GM23338 (cell line): ENCODE measurements at regions not wholly inside any gene's neighbourhood (a gene's known extent, or its start where the extent isn't known, plus 50 kb on each side); places are given as distances from the start of the nearest gene placed in this dataset.

Experiments used
- ATAC-seq: fragments of 200-7000 bp; cut with Tn5 transposase; 3 replicates; pipeline ENCODE4 v1.9.1; 2020
- DNase-seq: peaks from one replicate; pipeline ENCODE4 v3.0.0-alpha.2; 2015; ENCODE audit warnings: low spot score
- H2AFZ ChIP-seq: fragments of 200-600 bp; sonication (generic); 2 replicates; pipeline ENCODE4 v1.8.0; 2016; ENCODE audit warnings: antibody characterized with exemption, mild to moderate bottlenecking, moderate library complexity
- H3F3A ChIP-seq: fragments of 200-600 bp; sonication (generic); replicated peaks from 2 replicates; pipeline ENCODE4 v1.8.0; 2017; ENCODE audit warnings: antibody characterized with exemption, mixed run types, low read depth
- H3K27ac ChIP-seq: fragments of 200-600 bp; sonication (generic); 2 replicates; pipeline ENCODE4 v1.6.1; 2016; ENCODE audit warnings: low read depth
- H3K27me3 ChIP-seq: fragments of 200-600 bp; sonication (generic); 2 replicates; pipeline ENCODE4 v1.8.0; 2016; ENCODE audit warnings: mild to moderate bottlenecking, mixed run types, moderate library complexity; ENCODE audit not compliant: insufficient read depth
- H3K36me3 ChIP-seq: fragments of 200-600 bp; sonication (generic); 2 replicates; pipeline ENCODE4 v1.8.0; 2016; ENCODE audit warnings: mild to moderate bottlenecking; ENCODE audit not compliant: insufficient read depth
- H3K4me1 ChIP-seq: fragments of 200-600 bp; sonication (generic); 2 replicates; pipeline ENCODE4 v1.8.0; 2016; ENCODE audit warnings: mild to moderate bottlenecking, moderate library complexity; ENCODE audit not compliant: insufficient read depth
- H3K4me2 ChIP-seq: fragments of 200-600 bp; sonication (generic); 2 replicates; pipeline ENCODE4 v1.7.1; 2017; ENCODE audit warnings: mixed run types
- H3K4me3 ChIP-seq: fragments of 200-600 bp; sonication (generic); 2 replicates; pipeline ENCODE4 v1.6.1; 2016; ENCODE audit warnings: mixed run types
- H3K79me2 ChIP-seq: fragments of 200-600 bp; sonication (generic); replicated peaks from 2 replicates; pipeline ENCODE4 v1.8.0; 2017; ENCODE audit warnings: mild to moderate bottlenecking; ENCODE audit not compliant: insufficient read depth
- H3K9me2 ChIP-seq: fragments of 200-600 bp; sonication (generic); 2 replicates; pipeline ENCODE4 v1.8.0; 2017; ENCODE audit not compliant: insufficient read depth
- H4K20me1 ChIP-seq: fragments of 200-600 bp; sonication (generic); replicated peaks from 2 replicates; pipeline ENCODE4 v1.8.0; 2017; ENCODE audit warnings: mild to moderate bottlenecking; ENCODE audit not compliant: insufficient read depth
- H3K27ac Mint-ChIP-seq: 2 replicates; pipeline ENCODE4 v1.8.0; 2020; ENCODE audit warnings: inconsistent platforms, mild to moderate bottlenecking, moderate library complexity, mixed read lengths
- H3K27me3 Mint-ChIP-seq: 3 replicates; pipeline ENCODE4 v1.8.0; 2022; ENCODE audit warnings: low read depth, mild to moderate bottlenecking, moderate library complexity, mixed read lengths, inconsistent platforms; ENCODE audit not compliant: insufficient read depth, poor library complexity
- H3K36me3 Mint-ChIP-seq: 3 replicates; pipeline ENCODE4 v1.8.0; 2021; ENCODE audit warnings: low read depth, mild to moderate bottlenecking, inconsistent platforms, moderate library complexity, mixed read lengths
- H3K4me1 Mint-ChIP-seq: 3 replicates; pipeline ENCODE4 v1.8.0; 2020; ENCODE audit warnings: mild to moderate bottlenecking, inconsistent platforms, mixed read lengths
- H3K4me3 Mint-ChIP-seq: 3 replicates; pipeline ENCODE4 v1.8.0; 2021; ENCODE audit warnings: moderate library complexity, mild to moderate bottlenecking, inconsistent platforms, mixed read lengths
- H3K9me3 Mint-ChIP-seq: 3 replicates; pipeline ENCODE4 v1.8.0; 2020; ENCODE audit warnings: moderate library complexity, mild to moderate bottlenecking, inconsistent platforms, mixed read lengths
- CREB1 ChIP-seq: fragments of 250-450 bp; sonication (Bioruptor Pico); IDR thresholded peaks from 2 replicates; pipeline ENCODE4 v1.5.0; 2020; ENCODE audit warnings: low read depth, mild to moderate bottlenecking, moderate library complexity
- EZH2 ChIP-seq: fragments of 200-600 bp; sonication (generic); IDR thresholded peaks from one replicate; pipeline ENCODE4 v1.8.0; 2017; ENCODE audit warnings: antibody characterized with exemption, mild to moderate bottlenecking, low read depth; ENCODE audit not compliant: unreplicated experiment
- EZH2phosphoT487 ChIP-seq: fragments of 200-600 bp; sonication (generic); IDR thresholded peaks from one replicate; pipeline ENCODE4 v1.8.1; 2018; ENCODE audit warnings: antibody characterized with exemption; ENCODE audit not compliant: unreplicated experiment
- JUNB ChIP-seq: IDR thresholded peaks from one replicate; pipeline ENCODE4 v1.6.1; 2016; ENCODE audit warnings: antibody characterized with exemption; ENCODE audit not compliant: unreplicated experiment
- NANOG ChIP-seq: IDR thresholded peaks from 2 replicates; pipeline ENCODE4 v1.6.1; 2016; ENCODE audit warnings: antibody characterized with exemption, borderline replicate concordance
- POLR2AphosphoS5 ChIP-seq: IDR thresholded peaks from 2 replicates; pipeline ENCODE4 v1.6.1; 2016; ENCODE audit warnings: antibody characterized with exemption, low read depth
- STAT1 ChIP-seq: IDR thresholded peaks from one replicate; pipeline ENCODE4 v1.6.1; 2016; ENCODE audit warnings: antibody characterized with exemption; ENCODE audit not compliant: unreplicated experiment
- ZNF114 ChIP-seq: fragments of 250-450 bp; sonication (Bioruptor Pico); IDR thresholded peaks from 2 replicates; pipeline ENCODE4 v1.5.0; 2020; ENCODE audit warnings: mild to moderate bottlenecking, moderate library complexity
- ZNF462 ChIP-seq: fragments of 250-450 bp; sonication (Bioruptor Pico); IDR thresholded peaks from 2 replicates; pipeline ENCODE4 v1.5.0; 2020; ENCODE audit warnings: mild to moderate bottlenecking, moderate library complexity
- TF ChIP-seq, protein P1 (sequence below): IDR thresholded peaks from one replicate; pipeline ENCODE4 v1.6.1; 2018; ENCODE audit warnings: antibody characterized with exemption; ENCODE audit not compliant: unreplicated experiment
- TF ChIP-seq, protein P2 (sequence below): IDR thresholded peaks from 2 replicates; pipeline ENCODE4 v1.6.1; 2016; ENCODE audit warnings: antibody characterized with exemption

GRCh38 chr2:122563781-122564180 is 808.3 kb downstream of the TSN start (continued):
- TF ChIP-seq CREB1 (CRISPR knock-in tag), result no peak
- TF ChIP-seq, protein P1, sequence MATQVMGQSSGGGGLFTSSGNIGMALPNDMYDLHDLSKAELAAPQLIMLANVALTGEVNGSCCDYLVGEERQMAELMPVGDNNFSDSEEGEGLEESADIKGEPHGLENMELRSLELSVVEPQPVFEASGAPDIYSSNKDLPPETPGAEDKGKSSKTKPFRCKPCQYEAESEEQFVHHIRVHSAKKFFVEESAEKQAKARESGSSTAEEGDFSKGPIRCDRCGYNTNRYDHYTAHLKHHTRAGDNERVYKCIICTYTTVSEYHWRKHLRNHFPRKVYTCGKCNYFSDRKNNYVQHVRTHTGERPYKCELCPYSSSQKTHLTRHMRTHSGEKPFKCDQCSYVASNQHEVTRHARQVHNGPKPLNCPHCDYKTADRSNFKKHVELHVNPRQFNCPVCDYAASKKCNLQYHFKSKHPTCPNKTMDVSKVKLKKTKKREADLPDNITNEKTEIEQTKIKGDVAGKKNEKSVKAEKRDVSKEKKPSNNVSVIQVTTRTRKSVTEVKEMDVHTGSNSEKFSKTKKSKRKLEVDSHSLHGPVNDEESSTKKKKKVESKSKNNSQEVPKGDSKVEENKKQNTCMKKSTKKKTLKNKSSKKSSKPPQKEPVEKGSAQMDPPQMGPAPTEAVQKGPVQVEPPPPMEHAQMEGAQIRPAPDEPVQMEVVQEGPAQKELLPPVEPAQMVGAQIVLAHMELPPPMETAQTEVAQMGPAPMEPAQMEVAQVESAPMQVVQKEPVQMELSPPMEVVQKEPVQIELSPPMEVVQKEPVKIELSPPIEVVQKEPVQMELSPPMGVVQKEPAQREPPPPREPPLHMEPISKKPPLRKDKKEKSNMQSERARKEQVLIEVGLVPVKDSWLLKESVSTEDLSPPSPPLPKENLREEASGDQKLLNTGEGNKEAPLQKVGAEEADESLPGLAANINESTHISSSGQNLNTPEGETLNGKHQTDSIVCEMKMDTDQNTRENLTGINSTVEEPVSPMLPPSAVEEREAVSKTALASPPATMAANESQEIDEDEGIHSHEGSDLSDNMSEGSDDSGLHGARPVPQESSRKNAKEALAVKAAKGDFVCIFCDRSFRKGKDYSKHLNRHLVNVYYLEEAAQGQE, result no peak
- no peak for TF ChIP-seq EZH2phosphoT487
- no peak for TF ChIP-seq EZH2
- TF ChIP-seq POLR2AphosphoS5, result no peak
- TF ChIP-seq ZNF114, result no peak
- TF ChIP-seq NANOG, result no peak
- TF ChIP-seq JUNB, result no peak
- TF ChIP-seq STAT1, result no peak

DNA sequence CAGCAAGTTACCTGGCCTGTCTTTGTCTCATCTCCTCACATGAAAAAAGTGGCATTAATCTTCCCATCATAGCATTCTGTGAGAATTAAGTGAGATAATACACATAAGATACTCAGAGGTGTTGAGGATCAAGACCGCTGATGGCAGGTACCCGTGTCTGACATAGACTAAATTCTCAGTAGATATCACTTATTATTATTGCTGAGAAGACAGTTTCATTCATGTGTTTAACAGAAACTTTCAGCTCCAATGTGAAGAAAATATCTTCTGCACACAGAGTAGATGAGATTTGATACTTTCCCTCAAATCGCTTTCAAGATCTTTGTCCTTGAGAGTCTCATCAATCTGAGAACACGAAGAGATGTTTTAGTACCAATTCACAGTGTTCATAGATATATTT is 809.4 kb downstream of the TSN start:
- TF ChIP-seq, protein P2, sequence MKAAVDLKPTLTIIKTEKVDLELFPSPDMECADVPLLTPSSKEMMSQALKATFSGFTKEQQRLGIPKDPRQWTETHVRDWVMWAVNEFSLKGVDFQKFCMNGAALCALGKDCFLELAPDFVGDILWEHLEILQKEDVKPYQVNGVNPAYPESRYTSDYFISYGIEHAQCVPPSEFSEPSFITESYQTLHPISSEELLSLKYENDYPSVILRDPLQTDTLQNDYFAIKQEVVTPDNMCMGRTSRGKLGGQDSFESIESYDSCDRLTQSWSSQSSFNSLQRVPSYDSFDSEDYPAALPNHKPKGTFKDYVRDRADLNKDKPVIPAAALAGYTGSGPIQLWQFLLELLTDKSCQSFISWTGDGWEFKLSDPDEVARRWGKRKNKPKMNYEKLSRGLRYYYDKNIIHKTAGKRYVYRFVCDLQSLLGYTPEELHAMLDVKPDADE, result no peak
- TF ChIP-seq EZH2, result no peak
- no peak for TF ChIP-seq JUNB
- TF ChIP-seq NANOG, result no peak
- TF ChIP-seq POLR2AphosphoS5, result no peak
- no peak for TF ChIP-seq ZNF462
- ATAC-seq (no peak), DNase-seq (no peak)
- no peak overlapping the region for H3K27ac ChIP-seq
- H3K36me3 Mint-ChIP-seq, result no peaks in the 10 kb centered on the region
- H3K27me3 ChIP-seq, result no peaks in the 10 kb centered on the region
- no peak overlapping the region for H3K27ac Mint-ChIP-seq
- no peaks in the 10 kb centered on the region for H3K36me3 ChIP-seq
- H3K9me2 ChIP-seq, result peaks cover 10% of the 10 kb centered on the region
- no peak overlapping the region for H3K4me3 Mint-ChIP-seq
- H3K4me1 Mint-ChIP-seq, result no peaks in the 10 kb centered on the region
- no peaks in the 10 kb centered on the region for H4K20me1 ChIP-seq
- H3F3A ChIP-seq, result no peaks in the 10 kb centered on the region
- H3K79me2 ChIP-seq, result no peaks in the 10 kb centered on the region
- 0 out of 2 replicates have a peak overlapping the region, but pooled peaks have one; percentile 61 for H2AFZ ChIP-seq
- no peaks in the 10 kb centered on the region for H3K9me3 Mint-ChIP-seq
- no peak overlapping the region for H3K4me3 ChIP-seq
- H3K4me2 ChIP-seq, result no peak overlapping the region
- H3K27me3 Mint-ChIP-seq, result no peaks in the 10 kb centered on the region
- no peaks in the 10 kb centered on the region for H3K4me1 ChIP-seq
